ENCODE measurements at regions not wholly inside any gene's neighbourhood (a gene's known extent, or its start where the extent isn't known, plus 50 kb on each side); places are given as distances from the start of the nearest gene placed in this dataset.

DNA sequence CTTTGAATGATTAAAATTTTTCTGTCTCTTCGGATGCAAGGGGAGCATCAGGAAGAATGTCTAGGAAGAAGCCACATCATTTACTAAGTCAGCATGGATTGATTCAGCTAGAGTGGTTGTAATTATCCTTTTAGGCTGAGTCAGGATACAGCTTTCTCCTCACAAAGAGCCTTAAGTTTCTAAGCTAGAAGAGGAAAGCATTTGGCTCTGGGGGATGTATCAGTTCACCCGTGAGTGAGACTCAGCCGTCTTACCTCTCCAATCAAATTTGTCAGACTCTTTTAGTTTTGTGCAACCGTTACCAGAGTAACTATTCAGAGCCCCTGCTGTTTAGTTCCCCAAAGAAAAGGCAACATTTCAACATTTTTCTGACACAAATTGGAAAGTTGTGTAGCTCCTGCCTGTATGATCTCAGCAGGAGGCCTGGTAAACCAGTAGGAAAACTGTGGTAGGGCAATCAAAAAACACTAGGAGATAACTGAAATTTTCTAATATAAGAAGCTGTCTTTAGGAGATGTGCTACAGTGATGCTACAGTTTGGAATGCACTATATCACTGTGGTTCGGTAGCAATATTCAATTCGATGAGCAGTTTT, 432.4 kb upstream of the LUZP2 start:
- DNase-seq (ENCODE audit: low read depth) = no peak

DNA sequence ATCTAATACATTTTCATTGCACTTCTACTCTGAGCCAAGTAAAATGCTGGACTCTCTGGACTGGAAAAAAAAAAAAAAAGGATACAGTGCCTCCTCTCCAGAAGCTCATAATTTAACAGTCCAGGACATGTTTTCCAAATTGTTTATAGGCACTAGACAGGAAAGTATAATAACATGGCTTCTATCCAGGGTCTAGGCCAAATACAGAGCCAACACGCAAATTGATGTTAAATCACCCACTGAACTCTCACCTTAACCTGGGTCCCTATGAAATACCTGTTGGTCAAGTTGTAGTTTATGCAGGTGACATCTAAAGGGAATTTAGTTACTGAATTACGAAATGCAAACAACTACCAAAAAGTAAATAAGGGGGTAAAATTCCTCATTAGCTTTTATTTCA, 428.7 kb upstream of the LUZP2 start:
- no peak for DNase-seq (ENCODE audit: low read depth)

DNA sequence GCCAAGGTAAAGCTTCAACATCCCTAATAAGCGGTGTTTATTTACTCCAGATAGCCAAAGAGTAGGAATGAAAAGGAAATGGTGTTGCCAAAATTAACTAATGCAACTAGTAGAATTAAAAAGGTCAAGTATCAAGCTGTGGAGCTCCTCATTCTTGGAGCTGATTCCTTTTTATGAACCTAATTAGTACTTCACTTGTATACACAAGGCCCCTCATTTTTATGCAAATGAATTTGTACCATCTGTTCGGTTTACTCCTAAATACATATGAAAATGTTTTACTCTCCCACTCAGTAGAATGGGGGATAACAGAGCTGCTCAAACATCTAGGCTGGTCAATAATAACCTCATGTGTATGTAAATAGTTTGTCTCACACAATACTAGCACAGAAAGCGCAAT, 426.4 kb upstream of the LUZP2 start:
- no peak for DNase-seq (ENCODE audit: low read depth)

DNA sequence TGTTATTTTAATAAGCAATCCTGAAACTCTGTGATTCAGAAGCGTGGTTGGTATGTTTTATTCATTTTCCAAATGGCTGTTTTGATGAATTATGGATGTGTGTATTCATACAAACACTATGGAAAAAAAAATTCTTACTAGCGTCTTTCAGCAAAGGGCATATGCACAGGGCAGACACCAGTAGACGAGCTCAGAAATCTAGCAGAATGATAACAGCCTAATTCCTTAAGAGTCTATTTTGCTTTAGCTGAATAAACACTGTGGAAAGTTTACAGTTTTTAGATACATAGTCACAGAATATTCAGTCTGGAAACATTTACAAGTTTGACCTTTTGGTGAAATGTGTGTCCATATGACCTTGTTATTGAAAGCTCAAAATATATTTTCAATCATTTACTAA, 418.8 kb upstream of the LUZP2 start:
- DNase-seq (ENCODE audit: low read depth) = no peak

DNA sequence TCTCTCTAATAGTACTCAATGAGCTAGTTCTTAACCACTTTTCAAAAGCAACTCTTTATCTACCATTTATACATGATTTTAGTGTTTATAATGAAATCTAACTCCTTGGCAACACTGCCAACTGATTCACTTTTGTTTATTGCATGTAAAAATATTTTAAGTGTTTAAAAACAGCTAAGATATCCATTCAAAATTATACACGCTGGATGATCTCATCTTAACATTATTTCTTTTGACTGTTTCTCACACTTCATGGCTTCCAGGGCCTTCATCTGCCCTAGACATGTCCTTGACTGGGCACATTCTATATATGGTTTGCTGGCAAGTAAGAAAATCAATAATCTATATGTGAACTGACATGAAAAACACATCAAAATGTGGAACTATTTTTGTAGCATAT, 414.6 kb upstream of the LUZP2 start:
- DNase-seq (ENCODE audit: low read depth) = no peak

DNA sequence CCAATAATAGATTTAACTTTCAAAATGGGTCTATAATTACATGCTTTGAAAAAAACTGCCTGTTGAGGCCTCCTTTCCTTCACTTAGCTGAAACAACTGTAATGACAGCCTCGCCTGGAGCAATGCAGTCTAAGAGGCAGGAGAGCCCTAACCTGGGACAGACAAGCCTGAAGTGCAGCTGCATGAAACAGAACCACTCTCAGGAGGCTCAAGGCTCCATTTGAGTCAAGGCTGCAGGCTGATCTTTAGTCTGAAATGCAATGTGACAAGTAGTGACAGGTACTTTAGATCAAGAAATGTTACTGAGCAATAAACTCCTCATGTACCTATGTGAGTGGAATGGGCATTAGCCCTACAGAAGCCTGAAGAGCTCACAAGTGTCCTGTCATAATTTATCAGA, 414.0 kb upstream of the LUZP2 start:
- no peak for DNase-seq (ENCODE audit: low read depth)

DNA sequence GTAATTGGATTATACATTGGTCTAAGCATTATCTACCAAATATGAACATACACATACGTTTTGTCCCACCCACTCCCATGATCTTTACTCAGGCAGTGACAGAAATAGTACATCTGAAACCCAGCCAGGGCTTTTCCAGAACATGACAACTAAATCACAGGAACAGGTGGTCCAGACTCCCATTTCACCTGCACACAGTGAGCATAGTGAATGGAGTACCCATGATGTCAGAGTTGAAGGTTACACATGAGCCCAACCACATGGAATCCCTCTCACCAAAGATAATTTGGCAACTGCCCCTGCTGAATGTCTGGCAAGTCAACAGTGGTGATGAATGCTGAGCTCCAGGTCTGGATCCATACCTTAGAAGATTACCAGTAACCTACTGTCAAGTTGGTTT, 411.9 kb upstream of the LUZP2 start:
- DNase-seq (ENCODE audit: low read depth) = no peak

DNA sequence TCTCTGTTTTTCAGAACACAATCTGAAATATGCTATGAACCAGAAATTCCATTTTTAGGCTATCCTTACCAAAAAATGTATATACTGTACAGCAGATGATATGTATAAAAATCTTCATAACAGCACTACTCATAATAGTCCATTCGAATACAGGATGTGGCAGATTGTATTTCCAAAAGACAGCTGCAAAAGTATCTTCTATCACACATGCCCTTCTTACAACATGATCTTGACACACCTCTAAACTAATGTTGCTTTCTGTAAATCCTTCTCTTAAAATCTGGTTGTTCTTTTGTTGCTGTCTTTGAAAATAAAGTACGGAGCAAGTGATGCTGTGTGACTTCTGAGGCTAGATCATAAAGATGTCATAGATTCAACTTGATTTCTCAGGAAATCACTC, 409.9 kb upstream of the LUZP2 start:
- no peak for DNase-seq (ENCODE audit: low read depth)

DNA sequence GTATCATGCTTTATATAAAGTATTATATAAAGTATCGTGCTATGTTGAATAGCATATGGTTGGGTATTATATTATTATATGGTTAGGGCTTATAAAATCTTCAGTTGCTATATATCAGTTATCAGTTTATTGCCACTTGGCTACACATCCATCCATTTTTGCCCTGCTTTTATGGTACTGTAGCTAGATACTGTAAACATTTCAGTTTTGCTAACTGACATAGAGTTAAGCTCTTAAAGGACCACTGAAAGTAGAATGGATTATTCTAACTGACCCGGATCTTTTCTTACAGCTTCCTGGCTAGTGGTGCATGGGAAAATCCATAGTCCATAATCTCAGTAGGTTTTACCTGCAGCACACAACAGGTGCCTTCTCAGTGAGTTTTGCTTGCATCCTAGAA, 405.3 kb upstream of the LUZP2 start:
- no peak for DNase-seq (ENCODE audit: low read depth)

DNA sequence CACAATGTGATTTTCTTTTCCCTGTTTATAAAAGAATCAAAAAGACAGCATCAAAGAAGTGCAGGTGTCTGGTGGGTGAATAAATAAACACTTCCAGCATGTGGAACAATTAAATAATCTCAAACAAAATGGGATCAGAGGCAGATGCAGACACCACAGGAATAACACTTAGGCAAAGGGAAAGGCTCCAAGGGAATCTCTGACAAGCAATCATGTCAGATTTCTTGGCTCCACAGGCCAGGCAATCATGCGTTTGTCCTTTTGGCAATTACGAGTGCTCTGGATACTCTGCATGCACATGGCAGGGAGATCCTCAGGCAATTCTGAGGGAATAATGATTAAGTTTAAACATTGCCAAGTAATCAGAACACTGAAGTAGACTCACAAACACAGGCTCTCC, 403.5 kb upstream of the LUZP2 start:
- no peak for DNase-seq (ENCODE audit: low read depth)

DNA sequence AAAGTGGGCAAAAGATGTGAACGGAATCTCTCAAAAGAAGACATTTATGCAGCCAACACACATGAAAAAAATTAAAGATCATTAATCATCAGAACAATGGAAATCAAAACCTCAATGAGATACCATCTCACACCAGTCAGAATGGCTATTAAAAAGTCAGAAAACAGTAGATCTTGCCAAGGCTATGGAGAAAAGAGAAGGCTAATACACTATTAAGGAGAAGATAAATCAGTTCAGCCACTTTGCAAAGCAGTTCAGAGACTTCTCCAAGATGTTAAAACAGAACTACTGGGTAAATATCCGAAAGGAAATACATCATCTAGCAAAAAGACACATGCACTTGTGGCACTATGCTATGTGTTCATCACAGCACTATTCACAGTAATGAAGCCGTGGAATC, 388.2 kb upstream of the LUZP2 start:
- no peak for DNase-seq (ENCODE audit: low read depth)

DNA sequence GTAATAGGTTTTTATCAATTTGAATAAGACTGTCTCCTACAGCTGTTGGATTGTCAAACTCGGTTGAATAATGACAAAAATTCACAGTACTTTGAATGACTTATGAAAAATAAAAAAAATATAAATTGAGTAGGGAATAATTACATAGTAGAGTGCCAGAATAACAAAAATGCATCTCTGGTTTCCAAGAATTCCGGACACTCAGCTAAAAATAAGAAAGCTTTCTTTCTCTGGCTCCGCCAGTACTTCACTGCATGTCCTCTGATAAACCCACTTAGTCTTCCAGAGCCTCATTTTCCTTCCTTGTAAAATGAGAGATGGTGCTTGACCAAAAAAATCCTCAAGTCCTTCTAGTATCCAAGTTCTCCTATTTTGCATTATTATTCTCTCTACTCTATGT, 374.6 kb upstream of the LUZP2 start:
- DNase-seq (ENCODE audit: low read depth) = no peak

DNA sequence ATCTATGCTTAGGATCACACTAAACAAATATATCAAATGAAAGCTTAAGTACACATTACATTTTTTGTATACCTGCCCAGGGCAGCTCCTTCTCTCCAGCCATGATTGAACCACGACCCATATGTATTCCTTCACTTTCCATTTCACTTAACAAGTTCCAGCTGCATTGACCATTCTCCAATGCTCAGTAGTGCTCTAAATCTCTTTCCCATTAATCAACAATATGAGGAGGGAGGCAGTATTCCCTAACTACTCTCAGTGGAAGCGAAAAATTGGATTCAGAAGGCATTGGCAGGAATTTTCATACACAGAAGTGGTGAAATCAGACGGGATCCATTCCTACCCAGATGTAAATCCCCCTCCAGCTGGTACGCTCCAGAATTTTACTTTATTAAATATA, 372.0 kb upstream of the LUZP2 start:
- no peak for DNase-seq (ENCODE audit: low read depth)

DNA sequence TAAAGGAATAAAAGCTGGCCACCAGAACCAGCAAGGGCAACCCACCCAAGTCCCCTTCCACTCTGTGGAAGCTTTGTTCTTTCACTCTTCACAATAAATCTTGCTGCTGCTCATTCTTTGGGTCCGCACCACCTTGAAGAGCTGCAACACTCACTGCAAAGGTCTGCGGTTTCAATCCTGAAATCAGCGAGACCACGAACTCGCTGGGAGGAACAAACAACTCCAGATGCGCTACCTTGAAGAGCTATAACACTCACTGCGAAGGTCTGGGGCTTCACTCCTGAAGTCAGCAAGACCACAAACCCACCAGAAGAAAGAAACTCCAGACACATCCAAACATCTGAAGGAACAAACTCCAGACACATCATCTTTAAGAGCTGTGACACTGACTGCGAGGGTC, 365.2 kb upstream of the LUZP2 start:
- DNase-seq (ENCODE audit: low read depth) = no peak

DNA sequence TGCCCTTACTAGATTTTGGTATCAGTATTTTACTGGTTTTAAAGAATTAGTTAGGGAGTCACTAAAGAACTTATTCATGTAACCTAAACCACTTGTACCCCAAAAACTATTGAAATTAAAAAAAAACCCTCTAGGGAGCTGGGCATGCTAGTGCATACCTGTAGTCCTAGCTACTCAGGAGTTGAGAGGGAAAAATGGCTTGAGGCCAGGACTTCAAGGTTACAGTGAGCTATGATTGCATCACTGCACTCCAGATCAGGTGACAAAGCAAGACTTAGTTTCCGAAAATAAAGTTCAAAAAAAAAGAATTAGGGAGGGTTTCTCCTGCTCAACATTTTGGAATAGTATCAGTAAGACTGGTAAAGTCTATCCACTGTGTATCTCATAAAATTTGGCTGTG, 364.4 kb upstream of the LUZP2 start:
- DNase-seq (ENCODE audit: low read depth) = no peak

DNA sequence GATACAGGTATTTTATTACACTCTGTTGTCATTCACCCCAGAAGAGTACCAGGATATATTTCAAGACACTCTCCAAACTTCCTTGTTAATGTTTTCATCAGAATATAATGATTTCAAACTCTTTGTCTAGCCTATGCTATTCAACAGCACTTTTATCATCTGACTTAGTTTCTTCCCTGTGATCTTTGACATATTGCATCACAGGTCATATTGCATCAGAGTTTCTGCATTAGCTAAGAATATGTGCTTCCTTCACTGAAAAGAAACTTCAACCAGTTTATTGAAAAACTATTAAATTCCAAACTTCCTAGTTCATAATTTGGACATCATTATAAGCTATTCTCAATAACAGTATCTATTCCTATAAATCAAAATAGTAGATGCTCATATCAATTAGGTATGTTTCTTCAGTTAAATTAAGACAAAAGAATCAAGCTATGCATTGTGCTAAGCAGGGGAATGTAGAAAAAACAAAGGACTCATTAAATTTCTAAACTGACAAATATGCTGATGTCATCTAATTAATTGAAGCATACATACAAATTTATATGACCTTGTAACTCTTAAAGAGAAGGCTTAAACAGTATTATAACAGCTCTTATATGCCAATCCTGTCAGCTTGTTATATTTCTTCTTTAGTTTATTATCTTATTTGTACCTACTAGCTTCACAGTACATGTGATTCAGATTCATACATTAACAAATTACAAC, 361.8 kb upstream of the LUZP2 start:
- DNase-seq (ENCODE audit: low read depth) = no peak

DNA sequence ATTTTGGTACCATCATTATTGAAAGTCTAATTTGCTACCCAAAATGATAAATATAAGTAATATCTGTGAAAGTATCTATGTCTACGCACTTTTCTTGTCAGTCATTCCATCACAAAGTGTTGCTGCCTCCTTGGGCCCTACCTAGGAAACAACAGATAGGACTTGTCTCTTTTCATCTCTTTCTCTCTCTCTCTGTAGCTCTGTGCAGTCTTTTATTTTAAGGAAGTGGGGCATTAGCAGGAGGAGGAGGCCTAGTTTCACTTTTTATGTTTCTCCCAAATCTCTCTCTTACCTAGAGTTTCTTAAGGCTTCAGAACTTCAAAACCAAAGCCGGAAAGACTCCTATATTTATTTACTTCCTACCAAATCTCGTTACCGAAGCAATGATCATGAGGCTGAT, 354.8 kb upstream of the LUZP2 start:
- DNase-seq (ENCODE audit: low read depth) = no peak

DNA sequence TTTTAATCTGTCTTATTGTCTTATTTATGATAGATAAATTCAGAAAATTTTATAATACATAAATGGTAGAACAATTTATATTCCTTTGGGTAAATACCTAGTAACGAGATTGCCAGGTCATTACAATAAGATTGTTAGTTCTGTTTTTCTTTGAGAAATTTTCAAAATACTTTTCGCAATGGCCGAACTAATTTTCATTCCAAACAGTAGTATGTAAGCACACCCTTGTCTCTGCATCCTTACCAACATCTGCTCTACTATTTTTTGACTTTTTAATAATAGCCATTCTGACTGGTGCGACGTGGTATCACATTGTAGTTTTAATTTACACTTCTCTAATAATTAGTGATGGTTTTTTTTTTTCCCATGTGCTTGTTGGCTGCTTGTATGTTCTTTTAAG, 351.4 kb upstream of the LUZP2 start:
- no peak for DNase-seq (ENCODE audit: low read depth)

DNA sequence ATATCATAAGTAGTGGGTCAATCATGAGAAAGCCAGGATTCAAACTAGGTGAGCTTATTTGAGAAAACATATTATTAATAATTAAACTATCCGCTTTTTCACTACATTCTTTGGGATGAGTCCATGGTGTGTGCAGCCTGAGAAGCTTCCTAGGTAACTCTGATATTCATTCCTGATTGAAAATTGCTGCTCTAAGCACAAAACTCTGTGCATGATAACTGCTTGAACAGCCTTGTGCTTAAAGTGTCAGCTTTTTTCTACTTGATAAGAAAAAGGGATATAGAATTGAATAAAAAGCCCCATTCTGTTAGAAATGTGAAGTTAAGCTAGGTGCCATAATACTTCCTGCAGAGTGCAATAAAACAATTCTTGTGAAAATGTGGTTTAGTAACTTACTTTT, 343.5 kb upstream of the LUZP2 start:
- no peak for DNase-seq (ENCODE audit: low read depth)

DNA sequence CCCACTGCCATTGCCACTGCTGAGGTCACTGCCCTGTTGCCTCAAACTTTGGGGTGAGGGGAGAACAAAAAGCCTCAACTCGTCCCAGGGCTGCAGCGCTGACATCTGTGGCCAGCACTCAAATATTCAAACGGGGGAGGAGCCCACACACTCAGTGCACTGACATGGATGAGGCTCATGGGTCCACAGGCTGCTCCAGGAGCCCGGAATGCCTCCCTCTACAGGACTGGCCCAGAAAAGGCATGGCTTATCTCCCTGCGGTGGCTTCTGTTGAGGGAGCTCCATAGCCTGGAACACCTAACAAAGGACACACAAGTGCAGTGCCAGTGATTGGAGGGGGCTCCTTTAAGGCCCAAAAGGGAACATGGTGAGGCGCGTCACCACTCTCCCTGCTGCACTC, 341.1 kb upstream of the LUZP2 start:
- no peak for DNase-seq (ENCODE audit: low read depth)

DNA sequence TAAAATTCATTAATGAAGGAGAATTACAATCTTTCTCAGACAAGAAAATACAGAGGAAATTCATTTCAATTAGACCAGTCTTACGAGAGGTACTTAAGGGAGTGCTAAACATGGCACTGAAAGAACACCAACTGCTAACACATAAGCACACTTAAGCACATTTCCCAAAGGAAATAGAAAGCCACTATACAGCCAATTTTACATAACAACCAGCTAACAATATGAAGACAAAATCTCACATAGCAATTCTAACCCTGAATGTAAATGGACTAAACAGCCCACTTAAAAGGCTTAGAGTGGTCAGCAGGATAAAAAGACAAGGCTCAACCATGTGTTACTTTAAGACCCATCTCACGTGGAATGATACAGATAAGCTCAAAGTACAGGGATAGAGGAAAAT, 339.5 kb upstream of the LUZP2 start:
- no peak for DNase-seq (ENCODE audit: low read depth)

DNA sequence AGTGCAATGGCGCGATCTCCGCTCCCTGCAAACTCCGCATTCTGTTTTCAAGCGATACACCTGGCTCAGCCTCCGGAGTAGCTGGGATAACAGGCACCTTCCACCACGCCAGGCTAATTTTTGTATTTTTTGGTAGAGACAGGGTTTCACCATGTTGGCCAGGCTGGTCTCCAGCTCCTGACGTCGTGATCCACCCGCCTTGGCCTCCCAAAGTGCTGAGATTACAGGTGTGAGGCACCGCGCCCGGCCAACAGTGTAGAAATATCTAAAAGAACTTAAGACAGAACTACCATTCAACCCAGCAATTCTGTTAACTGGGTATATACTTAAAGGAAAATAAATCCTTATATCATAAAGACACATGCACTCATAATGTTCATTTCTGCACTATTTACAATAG, 335.3 kb upstream of the LUZP2 start:
- no peak for DNase-seq (ENCODE audit: low read depth)

DNA sequence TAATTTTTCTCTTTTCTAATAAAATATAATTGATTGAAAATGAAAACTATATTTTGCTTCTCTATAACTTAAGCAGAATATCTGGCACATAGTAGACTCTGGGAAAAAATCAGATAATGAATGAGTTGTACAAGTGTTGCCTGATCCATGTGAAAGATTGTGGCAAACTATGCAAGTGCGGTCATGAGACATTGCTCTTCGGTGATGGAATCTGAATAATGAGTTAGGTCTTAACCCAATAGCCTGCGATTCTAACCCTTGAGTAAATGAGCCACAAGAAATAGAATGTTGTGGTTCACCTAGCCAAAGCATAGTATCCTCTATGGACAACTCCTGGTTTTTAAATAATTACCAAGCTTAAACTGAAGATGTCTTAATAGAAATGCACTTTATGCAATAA, 333.7 kb upstream of the LUZP2 start:
- DNase-seq (ENCODE audit: low read depth) = no peak

DNA sequence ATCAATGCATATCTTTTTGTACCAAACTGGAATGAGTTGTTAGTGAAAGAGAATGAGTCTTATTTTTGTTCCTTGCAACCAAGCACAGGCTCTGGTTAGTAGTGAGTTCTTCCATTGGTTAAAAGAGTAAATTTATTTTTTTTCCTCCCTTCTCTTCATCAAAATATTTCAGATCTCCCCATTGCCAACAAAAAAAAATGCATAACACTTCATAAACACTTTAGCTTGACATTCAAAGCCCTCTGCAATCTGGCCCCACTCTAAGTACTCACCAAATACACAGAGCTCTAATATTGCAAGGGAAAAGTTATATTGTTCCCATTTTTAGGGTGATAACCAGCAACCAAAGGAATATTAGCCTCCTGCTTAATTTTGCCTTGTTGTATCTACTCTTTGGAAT, 333.0 kb upstream of the LUZP2 start:
- DNase-seq (ENCODE audit: low read depth) = no peak

DNA sequence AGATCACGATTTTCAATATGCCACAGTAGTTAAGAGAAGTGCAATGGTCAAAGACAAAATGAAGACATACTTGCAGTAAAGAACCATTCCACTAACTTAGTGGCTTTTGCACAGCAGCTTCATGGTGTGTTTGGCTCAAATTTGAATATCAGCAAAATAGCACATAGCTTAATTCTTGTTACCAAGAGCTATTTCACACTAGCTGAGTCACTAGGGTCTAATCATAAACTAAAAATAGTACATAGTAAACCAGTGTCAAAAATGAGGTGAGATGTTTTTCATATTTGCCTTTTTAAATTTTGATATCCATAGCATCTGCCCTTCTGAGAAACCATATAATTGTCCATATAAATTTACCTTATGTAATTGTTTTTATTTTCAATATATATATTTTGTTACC, 325.0 kb upstream of the LUZP2 start:
- DNase-seq (ENCODE audit: low read depth) = no peak
